ENCODE measurements at regions not wholly inside any gene's neighbourhood (a gene's known extent, or its start where the extent isn't known, plus 50 kb on each side); places are given as distances from the start of the nearest gene placed in this dataset. TPM values are rescaled to one million over a fixed set of nuclear protein-coding genes. Genes with fewer than 3 reads are reported as not detected.

GRCh38 chr2:225725726-225726125 is 326.2 kb downstream of the NYAP2 start:
- Histone ChIP-seq H3K9me3 (ENCODE audit: control insufficient read depth, low read depth, low read length) (no peaks in the 10 kb centered on the region), H3K4me2 (ENCODE audit: insufficient read depth, insufficient read length, low read length) (no peak overlapping the region), H2BK20ac (ENCODE audit: low read depth, low read length, poor library complexity, severe bottlenecking) (no peak overlapping the region), H2BK12ac (ENCODE audit: insufficient read length, low read depth, low read length) (no peak overlapping the region), H3T11ph (ENCODE audit: low read length) (no peak overlapping the region), H2AK5ac (ENCODE audit: insufficient read length, low read length) (no peak overlapping the region), H2BK15ac (ENCODE audit: low read depth, low read length) (no peak overlapping the region), H3K18ac (ENCODE audit: insufficient read length, low read depth, low read length) (no peak overlapping the region), H3K4ac (ENCODE audit: low read depth, low read length) (no peak overlapping the region), H2AFZ (ENCODE audit: low read length) (no peak overlapping the region), H3K14ac (ENCODE audit: insufficient read depth, low read length) (no peak overlapping the region), H3K9ac (ENCODE audit: extremely low read depth, insufficient read length, low read length) (no peak overlapping the region), H4K8ac (replicated peaks; ENCODE audit: insufficient read length, low read depth, low read length) (no peak overlapping the region), H2BK5ac (ENCODE audit: insufficient read length, low read length) (no peak overlapping the region), H4K5ac (ENCODE audit: insufficient read length, low read depth, low read length) (no peak overlapping the region), H2BK120ac (ENCODE audit: low read depth, low read length, poor library complexity, severe bottlenecking) (no peak overlapping the region), H3K79me2 (ENCODE audit: insufficient read depth, low read length) (no peaks in the 10 kb centered on the region), H3K56ac (ENCODE audit: insufficient read length, low read depth, low read length) (no peak overlapping the region), H3K79me1 (ENCODE audit: insufficient read depth, low read depth, low read length, poor library complexity, severe bottlenecking) (no peaks in the 10 kb centered on the region), H3K4me1 (ENCODE audit: insufficient read depth, low read length) (no peaks in the 10 kb centered on the region), H3K27me3 (ENCODE audit: insufficient read depth, low read length) (no peaks in the 10 kb centered on the region), H4K91ac (ENCODE audit: insufficient read length, low read depth, low read length) (no peak overlapping the region), H3K23me2 (ENCODE audit: insufficient read length, low read depth, low read length, poor library complexity, severe bottlenecking) (no peaks in the 10 kb centered on the region), H4K20me1 (ENCODE audit: control insufficient read depth, insufficient read depth, insufficient read length) (no peaks in the 10 kb centered on the region), H3K23ac (ENCODE audit: insufficient read length, low read depth, low read length) (no peak overlapping the region), H3K27ac (ENCODE audit: insufficient read length, low read depth, low read length) (no peak overlapping the region)
- DNase-seq, result no peak
- no peaks in the 10 kb centered on the region for H3K4me1 Mint-ChIP-seq
- TF ChIP-seq CTCF (conservative IDR thresholded peaks at IDR 0.05), result no peak
- H3K9me3 Mint-ChIP-seq, result no peaks in the 10 kb centered on the region
- no CpG with 5 or more reads among the region's 3 CpGs for WGBS (ENCODE audit: extremely low coverage, insufficient read length, low lambda C conversion rate)
- no peak overlapping the region for H3K27ac Mint-ChIP-seq
- H3K4me3 Mint-ChIP-seq, result no peak overlapping the region
- H3K27me3 Mint-ChIP-seq (ENCODE audit: low read depth), result no peaks in the 10 kb centered on the region
- no peaks in the 10 kb centered on the region for H3K36me3 Mint-ChIP-seq (ENCODE audit: insufficient read depth in 1 of 3, low read depth in 3 of 3)

Small RNAs in the stretch of these regions (microRNA-seq; reads per million reads assigned to microRNA genes)
- not detected for gene MIR5702 (ENCODE audit: borderline microRNAs expressed)

Data from H9 (cell line).